ENCODE measurements at regions not wholly inside any gene's neighbourhood (a gene's known extent, or its start where the extent isn't known, plus 50 kb on each side); places are given as distances from the start of the nearest gene placed in this dataset.

- Histone ChIP-seq H3K9me3 (ENCODE audit: control insufficient read depth, insufficient read depth, low read length) (no peaks in the 10 kb centered on the region), H3K27ac (ENCODE audit: low read length) (no peak overlapping the region), H3K27me3 (ENCODE audit: control insufficient read depth, insufficient read depth, low read length) (no peaks in the 10 kb centered on the region), H3K36me3 (ENCODE audit: control insufficient read depth, insufficient read depth, low read length) (no peaks in the 10 kb centered on the region), H3K4me1 (ENCODE audit: control insufficient read depth, insufficient read depth, low read length) (no peaks in the 10 kb centered on the region), H3K4me3 (ENCODE audit: low read length) (no peak overlapping the region)
- no peak overlapping the region for H3K27ac Mint-ChIP-seq
- ATAC-seq (no peak), DNase-seq (no peak)
- TF ChIP-seq CTCF (IDR thresholded peaks at IDR 0.05) = no peak
- no peaks in the 10 kb centered on the region for H3K36me3 Mint-ChIP-seq
- peaks cover 2 to 9% of the 10 kb centered on the region in 2 donors for H3K9me3 Mint-ChIP-seq
- H3K4me1 Mint-ChIP-seq = no peaks in the 10 kb centered on the region
- intact Hi-C loops (cut with micrococcal nuclease) = no loop called here
- no peak overlapping the region for H3K4me3 Mint-ChIP-seq
- 76% methylated on average over 3 of the region's 3 CpGs for WGBS (ENCODE audit: insufficient coverage)
- H3K27me3 Mint-ChIP-seq (ENCODE audit: low read depth in 2 of 2) = no peaks in the 10 kb centered on the region
Measured at GRCh38 chr14:39868251-39868650, 436.0 kb upstream of the FBXO33 start.

DNA sequence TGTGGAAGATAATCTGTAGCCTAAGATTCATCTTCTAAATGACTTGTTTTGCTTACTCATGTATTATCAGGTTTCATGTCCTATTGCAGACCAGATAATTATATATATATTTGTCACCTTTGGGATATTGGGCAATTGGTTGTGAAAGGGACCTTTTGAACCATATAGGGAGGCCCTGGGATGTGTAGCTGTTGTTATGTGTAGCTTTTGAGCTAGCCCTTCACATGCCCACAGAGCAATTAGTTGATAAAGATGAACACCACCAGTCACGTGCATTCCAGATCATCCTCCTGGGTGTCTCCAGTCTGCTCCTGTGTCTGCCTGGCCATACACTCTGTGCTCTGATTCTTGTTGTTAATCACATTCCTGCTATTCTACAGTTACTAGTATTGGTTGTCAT is 431.2 kb upstream of the FBXO33 start:
- H3K4me1 ChIP-seq (ENCODE audit: control insufficient read depth, insufficient read depth, low read length) = no peaks in the 10 kb centered on the region
- no peaks in the 10 kb centered on the region for H3K27me3 ChIP-seq (ENCODE audit: control insufficient read depth, insufficient read depth, low read length)
- 81% methylated on average over 1 of the region's 1 CpG for WGBS (ENCODE audit: insufficient coverage)
- Mint-ChIP-seq H3K36me3 (no peaks in the 10 kb centered on the region), H3K27me3 (ENCODE audit: low read depth in 2 of 2) (no peaks in the 10 kb centered on the region), H3K4me1 (no peaks in the 10 kb centered on the region), H3K9me3 (peaks cover 2 to 3% of the 10 kb centered on the region in 2 donors), H3K27ac (no peak overlapping the region), H3K4me3 (no peak overlapping the region)
- no peak overlapping the region for H3K4me3 ChIP-seq (ENCODE audit: low read length)
- TF ChIP-seq CTCF (IDR thresholded peaks at IDR 0.05) = no peak
- no peaks in the 10 kb centered on the region for H3K9me3 ChIP-seq (ENCODE audit: control insufficient read depth, insufficient read depth, low read length)
- intact Hi-C loops (cut with micrococcal nuclease) = no loop called here
- ATAC-seq (no peak), DNase-seq (no peak)
- no peak overlapping the region for H3K27ac ChIP-seq (ENCODE audit: low read length)
- H3K36me3 ChIP-seq (ENCODE audit: control insufficient read depth, insufficient read depth, low read length) = no peaks in the 10 kb centered on the region

DNA sequence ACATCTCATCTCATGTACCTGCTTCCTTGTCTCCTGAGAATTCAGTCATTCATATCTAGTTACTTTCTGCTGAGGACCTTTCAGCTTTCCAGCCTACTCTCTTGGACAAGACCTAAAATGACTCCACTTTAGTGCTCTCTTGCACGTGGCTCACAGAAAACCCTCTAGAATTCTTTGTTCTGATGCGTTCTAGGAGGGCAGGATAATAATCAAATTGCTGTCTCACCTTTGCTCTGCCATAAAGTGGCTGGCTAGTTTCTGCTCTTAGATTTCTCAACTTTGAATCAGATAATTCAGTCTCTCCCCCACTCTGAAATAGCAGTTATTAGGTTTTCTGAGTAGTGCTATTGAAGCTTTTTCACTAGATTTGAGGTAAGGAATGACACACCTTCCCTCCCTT is 429.5 kb upstream of the FBXO33 start:
- Mint-ChIP-seq H3K4me1 (no peaks in the 10 kb centered on the region), H3K36me3 (no peaks in the 10 kb centered on the region), H3K4me3 (no peak overlapping the region), H3K9me3 (peaks cover 3 to 5% of the 10 kb centered on the region in 2 donors), H3K27me3 (ENCODE audit: low read depth in 2 of 2) (no peaks in the 10 kb centered on the region), H3K27ac (no peak overlapping the region)
- H3K27me3 ChIP-seq (ENCODE audit: control insufficient read depth, insufficient read depth, low read length) = no peaks in the 10 kb centered on the region
- H3K27ac ChIP-seq (ENCODE audit: low read length) = no peak overlapping the region
- intact Hi-C loops (cut with micrococcal nuclease) = no loop called here
- no peak overlapping the region for H3K4me3 ChIP-seq (ENCODE audit: low read length)
- H3K9me3 ChIP-seq (ENCODE audit: control insufficient read depth, insufficient read depth, low read length) = no peaks in the 10 kb centered on the region
- no peaks in the 10 kb centered on the region for H3K4me1 ChIP-seq (ENCODE audit: control insufficient read depth, insufficient read depth, low read length)
- DNase-seq = no peak
- WGBS (ENCODE audit: insufficient coverage) = 81% methylated on average over 2 of the region's 2 CpGs
- TF ChIP-seq CTCF (IDR thresholded peaks at IDR 0.05) = no peak
- ATAC-seq = no peak
- H3K36me3 ChIP-seq (ENCODE audit: control insufficient read depth, insufficient read depth, low read length) = no peaks in the 10 kb centered on the region

DNA sequence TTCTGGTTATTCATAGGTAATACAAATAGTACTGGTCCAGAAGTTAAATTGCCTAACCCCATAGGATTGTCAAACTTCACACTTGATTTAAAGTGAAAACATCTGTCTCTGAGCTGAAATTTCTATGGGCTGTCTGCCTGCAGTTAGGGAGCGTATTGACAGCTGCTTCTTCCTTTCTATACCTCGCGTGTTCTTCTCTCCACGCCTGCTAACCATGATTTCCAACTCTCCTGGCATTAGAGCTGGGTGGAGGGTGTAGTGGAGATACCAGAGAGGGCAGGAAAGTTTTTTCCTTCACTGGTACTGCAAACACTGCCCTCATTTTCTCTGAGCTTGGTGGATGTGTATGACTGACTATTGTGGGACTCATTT is 429.0 kb upstream of the FBXO33 start:
- intact Hi-C loops (cut with micrococcal nuclease) = no loop called here
- 85% methylated on average over 3 of the region's 4 CpGs for WGBS (ENCODE audit: insufficient coverage)
- H3K36me3 ChIP-seq (ENCODE audit: control insufficient read depth, insufficient read depth, low read length) = no peaks in the 10 kb centered on the region
- H3K4me1 ChIP-seq (ENCODE audit: control insufficient read depth, insufficient read depth, low read length) = no peaks in the 10 kb centered on the region
- ATAC-seq (no peak), DNase-seq (no peak)
- H3K27me3 ChIP-seq (ENCODE audit: control insufficient read depth, insufficient read depth, low read length) = no peaks in the 10 kb centered on the region
- H3K9me3 Mint-ChIP-seq = peaks cover 3% of the 10 kb centered on the region in 2 donors
- H3K4me3 ChIP-seq (ENCODE audit: low read length) = no peak overlapping the region
- no peak for TF ChIP-seq CTCF (IDR thresholded peaks at IDR 0.05)
- H3K4me3 Mint-ChIP-seq = no peak overlapping the region
- no peak overlapping the region for H3K27ac Mint-ChIP-seq
- H3K9me3 ChIP-seq (ENCODE audit: control insufficient read depth, insufficient read depth, low read length) = no peaks in the 10 kb centered on the region
- no peak overlapping the region for H3K27ac ChIP-seq (ENCODE audit: low read length)
- H3K27me3 Mint-ChIP-seq (ENCODE audit: low read depth in 2 of 2) = no peaks in the 10 kb centered on the region
- no peaks in the 10 kb centered on the region for H3K36me3 Mint-ChIP-seq
- no peaks in the 10 kb centered on the region for H3K4me1 Mint-ChIP-seq
